Endothelial cell of umbilical vein (primary cell): ENCODE measurements at regions not wholly inside any gene's neighbourhood (a gene's known extent, or its start where the extent isn't known, plus 50 kb on each side); places are given as distances from the start of the nearest gene placed in this dataset.

Source experiments
- BruUV-seq: library from RNA; stranded (reverse); fragments of 400-500 nt; replicated peaks from 2 replicates; lab custom pipeline; 2021; lab: Mats Ljungman, UMichigan
- CTCF ChIA-PET: fragments of 300-600, 350-600 bp; sonication (Branson Sonifier 250); formaldehyde crosslinking; loops from one replicate; lab custom pipeline; 2021; ENCODE audit warnings: antibody characterized with exemption, inconsistent platforms; lab: Charles Lee
- POLR2A ChIA-PET: fragments of 300-600, 350-600 bp; sonication (Branson Sonifier 250); formaldehyde crosslinking; loops from one replicate; lab custom pipeline; 2021; ENCODE audit warnings: antibody characterized with exemption, inconsistent platforms; lab: Charles Lee
- DNase-seq: peaks from one replicate; pipeline ENCODE4 v3.0.0-alpha.2; 2011; ENCODE audit warnings: low read depth, low spot score
- FAIRE-seq: peaks from 2 replicates; lab custom pipeline; 2011; peaks lifted over from hg19 to GRCh38; lab: Jason Lieb, UNC
- H2AFZ ChIP-seq: 2 replicates; pipeline ENCODE4 v1.6.0; 2012; ENCODE audit warnings: low read depth, low read length, control low read depth, inconsistent platforms
- H3K27ac ChIP-seq: 2 replicates; pipeline ENCODE4 v1.5.1; 2011; ENCODE audit warnings: low read depth, mild to moderate bottlenecking, control low read depth, low read length, moderate library complexity; ENCODE audit not compliant: insufficient read depth
- H3K27me3 ChIP-seq, 2 experiments: 2 replicates each; pipeline versions ENCODE4 v1.6.0 to v1.6.1; 2011; ENCODE audit warnings: low read length in 2 of 2, mixed read lengths in 1 of 2; ENCODE audit not compliant: control insufficient read depth in 2 of 2, insufficient read depth in 2 of 2
- H3K36me3 ChIP-seq, 2 experiments: 2 replicates in 1 of 2; 3 replicates in 1 of 2; pipeline ENCODE4 v1.5.1; 2011; ENCODE audit warnings: low read length in 2 of 2, mild to moderate bottlenecking in 1 of 2, moderate library complexity in 1 of 2; ENCODE audit not compliant: control insufficient read depth in 2 of 2, insufficient read depth in 2 of 2; ENCODE audit errors: extremely low read depth in 1 of 2
- H3K4me1 ChIP-seq: 3 replicates; pipeline ENCODE4 v1.5.1; 2011; ENCODE audit warnings: mild to moderate bottlenecking, low read length; ENCODE audit not compliant: control insufficient read depth, insufficient read depth; ENCODE audit errors: extremely low read depth
- H3K4me2 ChIP-seq: 2 replicates; pipeline ENCODE4 v1.6.1; 2011; ENCODE audit warnings: low read length, control low read depth, mixed read lengths; ENCODE audit not compliant: insufficient read depth
- H3K4me3 ChIP-seq, 3 experiments: fragments of 200-600 bp in 1 of 3; sonication (generic), shearing (Covaris generic) in 1 of 3; replicated peaks in 1 of 3; 2 replicates each; pipeline ENCODE4 v1.5.1; 2011 to 2016; ENCODE audit warnings: control low read depth in 3 of 3, low read length in 3 of 3, mild to moderate bottlenecking in 2 of 3, inconsistent platforms in 1 of 3, low read depth in 1 of 3, moderate library complexity in 1 of 3; ENCODE audit not compliant: insufficient read depth in 1 of 3
- H3K79me2 ChIP-seq: 2 replicates; pipeline ENCODE4 v1.6.0; 2012; ENCODE audit warnings: low read length, inconsistent platforms; ENCODE audit not compliant: control insufficient read depth, insufficient read depth
- H3K9ac ChIP-seq: replicated peaks from 2 replicates; pipeline ENCODE3; 2011; ENCODE audit warnings: low read length, control low read depth; ENCODE audit not compliant: insufficient read depth; ENCODE audit errors: extremely low read depth
- H3K9me1 ChIP-seq: replicated peaks from 3 replicates; pipeline ENCODE4 v1.6.0; 2011; ENCODE audit warnings: mild to moderate bottlenecking, low read length; ENCODE audit not compliant: control insufficient read depth, insufficient read depth; ENCODE audit errors: extremely low read depth
- H3K9me3 ChIP-seq: replicated peaks from 2 replicates; pipeline ENCODE4 v1.5.1; 2012; ENCODE audit warnings: low read length, inconsistent platforms; ENCODE audit not compliant: control insufficient read depth, insufficient read depth
- H4K20me1 ChIP-seq: replicated peaks from 2 replicates; pipeline ENCODE3; 2011; ENCODE audit warnings: mild to moderate bottlenecking, low read length; ENCODE audit not compliant: control insufficient read depth, insufficient read depth; ENCODE audit errors: extremely low read depth
- CTCF ChIP-seq, 2 donors: IDR thresholded peaks; 1 replicate in 1 of 2; 2 replicates in 1 of 2; pipeline ENCODE4 v1.5.1; 2011; ENCODE audit warnings: low read length in 2 of 2, mild to moderate bottlenecking in 2 of 2, moderate library complexity in 2 of 2, control low read depth in 1 of 2, inconsistent platforms in 1 of 2, low read depth in 1 of 2; ENCODE audit not compliant: insufficient read depth in 1 of 2; ENCODE audit errors: extremely low read depth in 1 of 2
- EZH2 ChIP-seq: IDR thresholded peaks from 2 replicates; pipeline ENCODE4 v1.6.1; 2012; ENCODE audit warnings: borderline replicate concordance, low read depth, mild to moderate bottlenecking, moderate library complexity, low read length, inconsistent platforms; ENCODE audit not compliant: severe bottlenecking
- FOS ChIP-seq: IDR thresholded peaks from 2 replicates; pipeline ENCODE4 v1.6.1; 2011; ENCODE audit warnings: mild to moderate bottlenecking, low read length, moderate library complexity, borderline replicate concordance; ENCODE audit not compliant: insufficient read depth
- GATA2 ChIP-seq: IDR thresholded peaks from 2 replicates; pipeline ENCODE4 v1.7.0; 2011; ENCODE audit warnings: low read depth, mild to moderate bottlenecking, moderate library complexity, mixed read lengths, low read length; ENCODE audit not compliant: insufficient read length, insufficient read depth
- JUN ChIP-seq: IDR thresholded peaks from 2 replicates; pipeline ENCODE4 v1.6.1; 2011; ENCODE audit warnings: borderline replicate concordance, low read depth; ENCODE audit not compliant: insufficient read length, insufficient read depth
- MAX ChIP-seq: IDR thresholded peaks from 2 replicates; pipeline ENCODE4 v1.6.1; 2011; ENCODE audit not compliant: insufficient read depth, insufficient read length
- MYC ChIP-seq: IDR thresholded peaks from one replicate; pipeline ENCODE4 v1.6.1; 2011; ENCODE audit warnings: mild to moderate bottlenecking, low read depth, low read length
- POLR2A ChIP-seq: IDR thresholded peaks from 2 replicates; pipeline ENCODE4 v1.6.1; 2012; ENCODE audit warnings: low read depth, mild to moderate bottlenecking, control low read depth, low read length
- POLR2AphosphoS5 ChIP-seq: IDR thresholded peaks from 2 replicates; pipeline ENCODE4 v1.6.1; 2012; ENCODE audit warnings: low read depth, mild to moderate bottlenecking, control low read depth, low read length, moderate library complexity; ENCODE audit not compliant: insufficient read depth
- dilution Hi-C: fragments of 300-500 bp; cut with MboI; formaldehyde crosslinking; loops from one replicate; pipeline ENCODE4 v1.15.0; 2019; ENCODE audit warnings: low sequenced_read_pairs; ENCODE audit not compliant: extremely low pct_ligation_motif_present
- intact Hi-C: fragments of 100-400 bp; cut with micrococcal nuclease; formaldehyde crosslinking; loops from one replicate; pipeline ENCODE4 v1.10.0; 2022

- H3K79me2 ChIP-seq = no peaks in the 10 kb centered on the region
- H3K9me1 ChIP-seq = no peaks in the 10 kb centered on the region
- no peak overlapping the region for H3K4me2 ChIP-seq
- peaks cover 0 to 1% of the 10 kb centered on the region in 2 experiments for H3K27me3 ChIP-seq
- no peak overlapping the region for H3K9ac ChIP-seq
- H4K20me1 ChIP-seq = no peaks in the 10 kb centered on the region
- TF ChIP-seq EZH2 = no peak
- TF ChIP-seq MAX = no peak
- no peak for TF ChIP-seq GATA2
- TF ChIP-seq FOS = no peak
- no peak for TF ChIP-seq POLR2A
- no peak for TF ChIP-seq MYC
- no peak for TF ChIP-seq CTCF (IDR thresholded peaks at IDR 0.05; ENCODE audit: extremely low read depth in 1 of 2, insufficient read depth in 1 of 2, low read depth in 1 of 2, low read length in 2 of 2)
- TF ChIP-seq JUN = no peak
- no peak for TF ChIP-seq POLR2AphosphoS5
- intact Hi-C loops = no loop called here
- H2AFZ ChIP-seq = no peak overlapping the region
- H3K27ac ChIP-seq = no peak overlapping the region
- FAIRE-seq (no peak), DNase-seq (no peak)
- BruUV-seq = no TSS peak
- CTCF ChIA-PET = no interaction called here
- H3K4me3 ChIP-seq = no peak overlapping the region
- no peaks in the 10 kb centered on the region for H3K4me1 ChIP-seq
- POLR2A ChIA-PET = no interaction called here
- H3K9me3 ChIP-seq = no peaks in the 10 kb centered on the region
- H3K36me3 ChIP-seq = no peaks in the 10 kb centered on the region
- dilution Hi-C loops = no loop called here
Measured at GRCh38 chr17:77521076-77521475, 380.3 kb downstream of the SEC14L1 start.
